ENCODE measurements at regions not wholly inside any gene's neighbourhood (a gene's known extent, or its start where the extent isn't known, plus 50 kb on each side); places are given as distances from the start of the nearest gene placed in this dataset.

- DNase-seq (ENCODE audit: low read depth, low spot score) (no peak), FAIRE-seq (no peak)
- ChIA-PET CTCF (no interaction called here), POLR2A (no interaction called here)
- H3K27ac ChIP-seq (ENCODE audit: insufficient read depth, low read depth, low read length): no peak overlapping the region
- no peaks in the 10 kb centered on the region for H4K20me1 ChIP-seq (replicated peaks; ENCODE audit: control insufficient read depth, extremely low read depth, insufficient read depth, low read length)
- no peaks in the 10 kb centered on the region for H3K9me1 ChIP-seq (replicated peaks; ENCODE audit: control insufficient read depth, extremely low read depth, insufficient read depth, low read length)
- intact Hi-C loops (cut with micrococcal nuclease): no loop called here
- H2AFZ ChIP-seq (ENCODE audit: low read depth, low read length): no peak overlapping the region
- TF ChIP-seq FOS (IDR thresholded peaks at IDR 0.05; ENCODE audit: borderline replicate concordance, insufficient read depth, low read length): no peak
- no peak for TF ChIP-seq POLR2AphosphoS5 (IDR thresholded peaks at IDR 0.05; ENCODE audit: insufficient read depth, low read depth, low read length)
- no peak for TF ChIP-seq GATA2 (IDR thresholded peaks at IDR 0.05; ENCODE audit: insufficient read depth, insufficient read length, low read depth, low read length)
- no peak for TF ChIP-seq MYC (IDR thresholded peaks at IDR 0.05; ENCODE audit: low read depth, low read length)
- TF ChIP-seq EZH2 (IDR thresholded peaks at IDR 0.05; ENCODE audit: borderline replicate concordance, low read depth, low read length, severe bottlenecking): no peak
- no peak for TF ChIP-seq MAX (IDR thresholded peaks at IDR 0.05; ENCODE audit: insufficient read depth, insufficient read length)
- TF ChIP-seq POLR2A (IDR thresholded peaks at IDR 0.05; ENCODE audit: low read depth, low read length): no peak
- TF ChIP-seq CTCF (IDR thresholded peaks at IDR 0.05; ENCODE audit: extremely low read depth in 1 of 2, insufficient read depth in 1 of 2, low read depth in 1 of 2, low read length in 2 of 2): no peak
- TF ChIP-seq JUN (IDR thresholded peaks at IDR 0.05; ENCODE audit: borderline replicate concordance, insufficient read depth, insufficient read length, low read depth): no peak
- no peak overlapping the region for H3K9ac ChIP-seq (replicated peaks; ENCODE audit: extremely low read depth, insufficient read depth, low read length)
- H3K9me3 ChIP-seq (replicated peaks; ENCODE audit: control insufficient read depth, insufficient read depth, low read length): no peaks in the 10 kb centered on the region
- no peak overlapping the region for H3K4me3 ChIP-seq (replicated peaks in 1 of 3; ENCODE audit: insufficient read depth in 1 of 3, low read depth in 1 of 3, low read length in 3 of 3)
- H3K79me2 ChIP-seq (ENCODE audit: control insufficient read depth, insufficient read depth, low read length): no peaks in the 10 kb centered on the region
- no peaks in the 10 kb centered on the region for H3K4me1 ChIP-seq (ENCODE audit: control insufficient read depth, extremely low read depth, insufficient read depth, low read length)
- no peaks in the 10 kb centered on the region for H3K36me3 ChIP-seq (ENCODE audit: control insufficient read depth in 2 of 2, extremely low read depth in 1 of 2, insufficient read depth in 2 of 2, low read length in 2 of 2)
- no peak overlapping the region for H3K4me2 ChIP-seq (ENCODE audit: insufficient read depth, low read length)
- no TSS peak for BruUV-seq (replicated peaks)
- dilution Hi-C loops (cut with MboI; ENCODE audit: extremely low pct_ligation_motif_present, low sequenced_read_pairs): no loop called here
- H3K27me3 ChIP-seq (ENCODE audit: control insufficient read depth in 2 of 2, insufficient read depth in 2 of 2, low read length in 2 of 2): no peaks in the 10 kb centered on the region
Observed at GRCh38 chr11:112412383-112412782, 151.7 kb upstream of the PLET1 start.
